GM12892 (cell line): ENCODE measurements at regions not wholly inside any gene's neighbourhood (a gene's known extent, or its start where the extent isn't known, plus 50 kb on each side); places are given as distances from the start of the nearest gene placed in this dataset.

ENCODE experiments used
- DNase-seq: peaks from one replicate; pipeline ENCODE4 v3.0.0; 2011; ENCODE audit not compliant: insufficient read length
- FAIRE-seq: peaks from 2 replicates; lab custom pipeline; 2011; peaks lifted over from hg19 to GRCh38; lab: Jason Lieb, UNC
- POLR2A ChIP-seq: IDR thresholded peaks from 2 replicates; pipeline ENCODE4 v1.6.1; 2011; ENCODE audit warnings: low read depth, low read length, control low read depth
- POLR2AphosphoS5 ChIP-seq: IDR thresholded peaks from 2 replicates; pipeline ENCODE4 v1.6.1; 2011; ENCODE audit warnings: low read depth, low read length, control low read depth
- TAF1 ChIP-seq: IDR thresholded peaks from 2 replicates; pipeline ENCODE4 v1.6.1; 2011; ENCODE audit warnings: low read depth, mild to moderate bottlenecking, control low read depth, low read length, borderline replicate concordance

DNA sequence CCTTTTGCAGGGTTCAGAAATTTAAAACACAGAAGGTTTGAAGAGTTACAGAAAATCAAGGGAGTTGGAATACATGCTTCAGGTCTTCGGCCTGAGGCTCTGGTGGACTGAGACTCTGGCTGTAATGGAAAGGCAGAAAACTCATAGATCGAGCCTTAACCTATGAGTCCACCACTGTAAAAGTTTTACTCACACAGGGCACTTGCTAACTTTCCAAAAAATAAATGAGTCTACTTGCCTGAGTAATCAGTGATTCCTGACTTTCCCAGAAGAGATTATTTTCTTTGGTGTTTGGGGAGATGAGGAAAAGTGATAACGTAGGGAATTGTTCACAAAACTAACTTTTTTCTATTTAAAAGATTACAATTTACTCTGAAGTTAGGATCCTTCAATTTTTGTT lies 108.0 kb downstream of the MBL2 start:
- no peak for DNase-seq
- FAIRE-seq: no peak
- TF ChIP-seq POLR2A (no peak), POLR2AphosphoS5 (no peak), TAF1 (no peak)

DNA sequence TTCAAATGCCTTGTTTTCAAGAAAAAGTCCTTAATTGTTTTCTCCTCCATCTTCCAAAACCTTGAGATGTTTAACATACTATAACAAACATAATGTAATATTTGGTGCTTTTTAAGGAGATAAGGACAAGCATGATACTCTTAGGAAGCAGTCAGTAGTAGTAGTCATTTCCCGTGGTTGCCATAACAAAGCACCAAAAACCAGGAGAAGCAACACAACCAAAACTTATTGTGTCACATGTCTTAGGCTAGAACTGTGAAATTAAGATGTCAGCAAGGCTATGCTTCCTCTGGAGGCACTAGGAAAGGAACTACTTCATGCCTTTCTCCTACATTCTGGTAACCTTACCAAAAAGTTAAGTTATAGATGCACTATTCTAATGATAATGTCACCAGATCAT lies 106.8 kb downstream of the MBL2 start:
- FAIRE-seq: no peak
- no peak for DNase-seq

DNA sequence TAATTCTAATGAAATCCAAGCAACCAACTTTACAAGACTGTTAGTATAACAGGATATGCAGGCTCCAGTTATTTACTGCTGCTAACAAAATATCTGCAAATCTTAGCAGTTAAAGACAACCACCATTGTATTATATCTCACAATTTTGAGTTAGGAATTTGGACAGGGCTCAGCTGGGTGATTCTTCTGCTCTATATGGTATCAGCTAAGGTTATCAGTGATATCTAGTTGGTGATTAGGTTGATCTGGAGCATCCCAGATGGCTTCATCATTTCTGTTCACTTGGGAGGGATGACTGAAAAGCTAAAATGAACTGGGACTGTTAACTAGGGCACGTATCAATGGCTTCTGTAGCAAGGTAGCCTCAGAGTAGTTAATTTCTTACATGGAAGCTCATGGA lies 105.7 kb downstream of the MBL2 start:
- no peak for DNase-seq
- TF ChIP-seq TAF1: no peak
- no peak for TF ChIP-seq POLR2A
- TF ChIP-seq POLR2AphosphoS5: no peak
- FAIRE-seq: no peak

More for the DNA sequence above, 106.8 kb downstream of the MBL2 start:
- TF ChIP-seq POLR2AphosphoS5 (no peak), POLR2A (no peak)

DNA sequence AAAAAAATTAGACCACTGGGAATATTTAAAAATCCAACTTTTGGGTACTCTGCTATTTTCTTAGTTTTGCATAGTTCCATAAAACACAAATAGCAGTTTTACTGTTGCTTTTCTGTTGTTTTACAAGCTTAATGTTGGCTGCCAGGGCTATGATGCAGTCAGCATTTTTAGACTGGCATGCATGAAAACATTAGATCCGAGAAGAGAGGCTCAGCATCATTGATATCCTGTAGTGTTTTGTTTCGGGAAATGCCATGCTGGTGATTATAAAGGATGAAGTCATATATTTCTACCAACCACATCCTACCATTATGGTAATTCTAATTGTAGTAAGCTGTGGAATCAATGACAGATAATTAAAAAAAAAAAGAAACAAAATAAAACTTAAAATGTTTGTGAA lies 104.6 kb downstream of the MBL2 start:
- no peak for TF ChIP-seq TAF1
- no peak for TF ChIP-seq POLR2AphosphoS5
- TF ChIP-seq POLR2A: no peak
- DNase-seq (no peak), FAIRE-seq (no peak)

DNA sequence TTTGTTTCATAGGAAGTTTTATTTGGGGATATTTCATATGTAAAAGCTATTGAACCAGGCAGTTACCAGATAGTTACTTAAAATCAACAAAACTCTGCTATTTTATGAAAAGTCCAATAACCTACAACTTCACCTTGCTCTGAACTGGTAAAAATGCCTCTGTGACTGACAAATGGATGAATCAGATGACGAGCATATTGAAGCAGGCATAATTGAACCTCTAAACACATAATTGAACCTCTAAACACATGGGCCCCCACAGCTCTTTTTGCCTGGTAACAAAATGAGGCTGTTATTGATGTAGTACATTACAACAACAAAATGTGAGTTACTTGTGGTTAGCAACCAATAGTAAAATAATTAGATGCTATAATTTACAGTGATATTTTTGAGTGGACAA lies 99.7 kb downstream of the MBL2 start:
- FAIRE-seq: no peak
- no peak for TF ChIP-seq POLR2AphosphoS5
- no peak for TF ChIP-seq POLR2A
- no peak for TF ChIP-seq TAF1

DNA sequence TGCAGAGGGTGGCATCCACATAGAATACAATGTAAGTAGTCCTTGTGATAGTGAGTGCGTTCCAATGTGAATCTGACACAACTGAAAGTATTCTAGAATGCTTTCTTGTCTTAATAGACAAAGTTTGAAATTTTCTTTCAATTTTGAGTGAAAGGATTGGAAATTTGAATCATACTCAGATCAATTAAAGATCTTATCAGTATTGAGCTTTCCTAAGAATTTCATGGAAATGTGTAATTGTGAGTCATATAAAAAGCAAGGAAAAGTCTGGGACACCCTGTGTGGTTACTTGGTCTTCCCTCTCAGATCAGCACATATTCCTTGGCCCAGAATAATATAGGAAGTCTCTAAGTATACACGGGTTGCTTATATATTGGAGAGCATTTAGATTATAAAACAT lies 99.1 kb downstream of the MBL2 start:
- TF ChIP-seq POLR2A (no peak), TAF1 (no peak), POLR2AphosphoS5 (no peak)
- FAIRE-seq: no peak
- DNase-seq: no peak

More for the DNA sequence above, 99.7 kb downstream of the MBL2 start:
- no peak for DNase-seq

DNA sequence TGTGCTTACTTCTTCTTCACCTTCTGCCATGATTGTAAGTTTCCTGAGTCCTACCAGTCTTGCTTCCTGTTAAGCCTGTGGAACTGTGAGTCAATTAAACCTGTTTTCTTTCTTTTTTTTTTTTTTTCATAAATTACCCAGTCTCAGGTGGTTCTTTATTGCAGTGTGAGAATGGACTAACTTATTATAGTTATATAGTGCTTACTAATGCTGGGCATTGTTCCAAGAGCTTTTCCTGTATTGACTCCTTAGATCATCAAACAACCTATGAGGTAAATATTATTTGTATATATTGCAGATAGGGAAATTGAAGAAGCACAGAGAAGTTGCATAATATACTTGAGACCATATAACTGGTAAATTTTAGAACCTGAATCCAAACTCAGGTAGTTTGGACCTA lies 98.1 kb downstream of the MBL2 start:
- FAIRE-seq: no peak

DNA sequence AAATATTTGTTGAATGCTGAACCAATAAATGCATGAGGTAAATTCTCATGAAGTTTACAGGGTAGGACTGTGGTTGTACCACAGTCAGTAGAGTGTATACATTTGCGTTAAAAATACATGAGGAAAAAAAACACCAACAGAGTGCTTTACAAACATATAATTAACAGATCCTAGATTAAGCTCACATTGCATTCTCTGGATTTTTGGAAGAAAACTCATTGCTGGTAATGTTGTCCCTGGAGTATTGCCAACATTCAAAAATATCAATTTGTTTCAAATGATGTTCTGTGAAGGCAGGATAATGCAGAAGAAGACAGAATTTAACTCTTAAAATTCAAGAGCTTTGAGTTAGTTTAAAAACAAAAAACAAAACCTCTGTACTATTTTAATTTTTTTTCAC lies 95.5 kb downstream of the MBL2 start:
- TF ChIP-seq POLR2AphosphoS5: no peak
- no peak for TF ChIP-seq TAF1
- no peak for TF ChIP-seq POLR2A
- FAIRE-seq: no peak
- DNase-seq: no peak

More for the DNA sequence above, 98.1 kb downstream of the MBL2 start:
- TF ChIP-seq POLR2A: no peak
- TF ChIP-seq POLR2AphosphoS5: no peak
- TF ChIP-seq TAF1: no peak
- DNase-seq: no peak

DNA sequence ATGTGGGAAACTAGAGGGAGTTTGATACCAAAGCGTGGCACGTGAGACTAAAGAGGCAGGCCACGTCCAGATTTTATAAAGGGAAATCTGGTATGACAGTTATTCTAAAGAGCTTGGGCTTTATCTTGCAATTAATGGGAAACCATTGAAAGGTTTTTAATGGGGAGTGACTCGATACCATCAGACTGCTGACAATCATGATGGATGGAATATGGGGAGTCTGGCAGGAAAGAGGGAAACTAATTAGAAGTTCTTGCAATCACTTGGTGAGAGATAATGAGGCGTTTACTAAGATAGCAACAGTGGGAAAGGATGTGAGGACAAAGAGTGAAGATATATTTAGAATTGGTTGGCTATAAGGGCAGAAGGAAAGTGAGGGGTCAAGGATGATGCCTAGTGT lies 94.0 kb downstream of the MBL2 start:
- FAIRE-seq (no peak), DNase-seq (no peak)
- TF ChIP-seq POLR2A (no peak), TAF1 (no peak), POLR2AphosphoS5 (no peak)

DNA sequence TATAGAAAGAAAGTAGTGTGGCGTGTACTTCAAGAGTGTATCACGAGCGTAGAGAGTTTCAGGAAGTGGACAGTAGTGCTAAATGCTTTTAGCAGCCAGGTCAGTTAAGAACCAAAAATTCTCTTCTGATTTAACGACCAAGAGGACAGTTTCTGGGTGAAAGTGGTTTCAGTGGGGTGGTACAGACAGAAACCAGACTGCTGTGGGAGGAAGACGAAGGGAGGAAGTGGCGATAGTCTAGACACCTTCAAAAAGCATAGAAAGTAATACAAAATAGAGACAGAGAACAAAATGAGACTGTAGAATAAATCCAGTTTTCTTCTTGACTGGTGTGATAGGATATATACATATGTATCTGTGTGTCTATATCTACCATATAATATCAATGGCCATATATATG lies 93.5 kb downstream of the MBL2 start:
- FAIRE-seq (no peak), DNase-seq (no peak)
- TF ChIP-seq POLR2AphosphoS5 (no peak), POLR2A (no peak), TAF1 (no peak)

DNA sequence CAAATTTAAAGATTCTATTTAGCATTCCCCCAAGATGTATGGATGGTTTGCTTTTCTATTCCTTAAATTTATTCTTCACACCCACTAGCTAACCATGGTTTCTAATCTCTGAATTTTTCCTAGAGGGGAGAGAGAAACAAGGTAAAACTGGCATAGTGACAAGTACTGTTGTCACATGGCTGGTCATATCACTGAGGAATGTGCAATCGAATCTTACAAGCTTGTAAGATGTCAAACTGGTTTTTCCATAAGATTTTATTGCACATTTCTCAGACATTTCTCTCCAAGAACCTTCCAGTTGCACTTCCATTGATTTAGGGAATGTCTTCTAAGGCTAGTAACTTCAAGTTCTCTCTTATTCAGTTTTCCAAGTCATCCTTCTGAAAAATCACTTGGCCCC lies 89.8 kb downstream of the MBL2 start:
- FAIRE-seq (no peak), DNase-seq (no peak)
- no peak for TF ChIP-seq POLR2AphosphoS5
- no peak for TF ChIP-seq TAF1
- TF ChIP-seq POLR2A: no peak

DNA sequence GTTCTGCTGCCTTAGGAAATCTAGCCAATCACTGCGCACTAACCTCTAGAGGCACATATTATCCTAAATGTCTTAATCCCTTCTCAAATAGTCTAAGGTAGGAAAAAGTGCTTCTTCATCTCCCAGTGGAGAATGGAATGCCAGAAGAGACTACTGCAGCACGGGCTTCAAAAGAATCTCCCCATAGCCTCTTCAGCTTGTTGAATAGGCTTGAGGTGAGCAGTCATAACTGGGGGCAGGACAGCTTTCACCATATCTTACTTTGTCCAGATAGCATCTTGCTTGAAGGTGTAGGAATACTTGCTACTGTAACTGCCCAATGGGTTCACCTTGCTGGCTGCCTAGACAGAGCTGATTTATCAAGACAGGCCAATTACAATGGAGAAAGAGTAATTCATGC lies 88.8 kb downstream of the MBL2 start:
- FAIRE-seq (no peak), DNase-seq (no peak)
- no peak for TF ChIP-seq POLR2AphosphoS5
- no peak for TF ChIP-seq POLR2A
- no peak for TF ChIP-seq TAF1

DNA sequence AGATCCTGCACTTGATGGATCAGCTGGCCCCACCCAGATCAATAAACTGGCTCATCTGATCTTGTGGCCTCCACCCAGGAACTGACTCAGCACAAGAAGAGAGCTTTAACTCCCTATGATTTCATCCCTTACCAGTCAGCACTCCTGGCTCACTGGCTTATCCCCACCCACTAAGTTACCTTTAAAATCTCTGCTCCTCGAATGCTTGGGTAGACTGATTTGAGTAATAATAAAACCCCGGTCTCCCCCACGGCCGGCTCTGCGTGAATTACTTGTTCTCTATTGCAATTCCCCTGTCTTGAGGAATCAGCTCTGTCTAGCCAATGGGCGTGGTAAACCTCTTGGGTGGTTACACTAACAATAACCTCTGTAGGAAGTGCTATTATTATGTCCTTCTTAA lies 83.7 kb downstream of the MBL2 start:
- FAIRE-seq (no peak), DNase-seq (no peak)
- no peak for TF ChIP-seq POLR2AphosphoS5
- no peak for TF ChIP-seq POLR2A
- TF ChIP-seq TAF1: no peak
